ENCODE measurements at regions not wholly inside any gene's neighbourhood (a gene's known extent, or its start where the extent isn't known, plus 50 kb on each side); places are given as distances from the start of the nearest gene placed in this dataset.

DNA sequence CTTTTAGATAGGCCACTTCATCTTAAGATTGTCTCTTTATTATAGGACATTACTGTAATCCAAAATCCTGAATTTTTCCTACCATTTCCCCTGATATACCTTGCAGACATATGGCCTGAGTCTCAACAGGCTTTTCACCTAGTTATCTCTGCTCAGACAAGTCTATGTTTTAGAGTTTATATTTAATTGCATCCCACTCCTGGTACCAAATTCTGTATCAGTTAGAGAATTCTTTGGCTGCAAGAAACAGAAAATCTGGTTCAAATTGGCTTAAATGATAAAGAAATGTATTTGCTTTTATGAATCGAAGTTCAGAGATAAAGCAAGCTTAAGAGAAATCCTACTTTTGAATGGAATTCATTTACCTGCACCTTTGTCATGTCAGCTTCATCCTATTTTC lies 102.2 kb upstream of the OSMR start:
- TF ChIP-seq CTCF (IDR thresholded peaks at IDR 0.05; ENCODE audit: insufficient read depth, low read depth, low read length) (no peak), EZH2 (IDR thresholded peaks at IDR 0.05; ENCODE audit: insufficient read depth, low read length) (no peak)

Measured in astrocyte (in vitro differentiated cells and primary cell).